GM19438 (cell line): ENCODE measurements at regions not wholly inside any gene's neighbourhood (a gene's known extent, or its start where the extent isn't known, plus 50 kb on each side); places are given as distances from the start of the nearest gene placed in this dataset.

Experiments
- ATAC-seq: cut with Tn5 transposase; IDR thresholded peaks from one replicate; pipeline ENCODE4 v1.9.1; 2021; ENCODE audit warnings: low read depth; ENCODE audit not compliant: unreplicated experiment

- ATAC-seq, result no peak
Measured at GRCh38 chr6:164018133-164018532, 603.6 kb downstream of the QKI start.

- ATAC-seq, result no peak
Measured at GRCh38 chr6:164016056-164016455, 601.5 kb downstream of the QKI start.

- ATAC-seq, result no peak
Measured at GRCh38 chr6:164015088-164015484, 600.6 kb downstream of the QKI start.

- ATAC-seq, result no peak
Measured at GRCh38 chr6:164014346-164015087, 600.0 kb downstream of the QKI start.

GRCh38 chr6:164013480-164014208 is 599.1 kb downstream of the QKI start:
- ATAC-seq, result no peak

- ATAC-seq, result no peak
Measured at GRCh38 chr6:164011321-164011720, 596.8 kb downstream of the QKI start.

GRCh38 chr6:164010441-164011103 is 596.1 kb downstream of the QKI start:
- ATAC-seq, result no peak

- no peak for ATAC-seq
Measured at GRCh38 chr6:164008902-164009301, 594.4 kb downstream of the QKI start.

GRCh38 chr6:164007881-164008280 is 593.4 kb downstream of the QKI start:
- ATAC-seq, result no peak

- no peak for ATAC-seq
Measured at GRCh38 chr6:164006459-164006858, 591.9 kb downstream of the QKI start.

- ATAC-seq, result no peak
Measured at GRCh38 chr6:164005004-164005711, 590.6 kb downstream of the QKI start.

GRCh38 chr6:164000276-164000675 is 585.8 kb downstream of the QKI start:
- ATAC-seq, result no peak

- no peak for ATAC-seq
Measured at GRCh38 chr6:163999475-164000125, 585.1 kb downstream of the QKI start.

GRCh38 chr6:163998496-163998895 is 584.0 kb downstream of the QKI start:
- ATAC-seq, result no peak

- no peak for ATAC-seq
Measured at GRCh38 chr6:163996491-163996890, 582.0 kb downstream of the QKI start.

GRCh38 chr6:163994566-163994965 is 580.0 kb downstream of the QKI start:
- ATAC-seq, result no peak

- ATAC-seq, result no peak
Measured at GRCh38 chr6:163992701-163993100, 578.2 kb downstream of the QKI start.

- ATAC-seq, result no peak
Measured at GRCh38 chr6:163992056-163992455, 577.5 kb downstream of the QKI start.

- ATAC-seq, result no peak
Measured at GRCh38 chr6:163991321-163991720, 576.8 kb downstream of the QKI start.

- no peak for ATAC-seq
Measured at GRCh38 chr6:163986313-163986712, 571.8 kb downstream of the QKI start.
